ENCODE measurements at regions not wholly inside any gene's neighbourhood (a gene's known extent, or its start where the extent isn't known, plus 50 kb on each side); places are given as distances from the start of the nearest gene placed in this dataset.

DNA sequence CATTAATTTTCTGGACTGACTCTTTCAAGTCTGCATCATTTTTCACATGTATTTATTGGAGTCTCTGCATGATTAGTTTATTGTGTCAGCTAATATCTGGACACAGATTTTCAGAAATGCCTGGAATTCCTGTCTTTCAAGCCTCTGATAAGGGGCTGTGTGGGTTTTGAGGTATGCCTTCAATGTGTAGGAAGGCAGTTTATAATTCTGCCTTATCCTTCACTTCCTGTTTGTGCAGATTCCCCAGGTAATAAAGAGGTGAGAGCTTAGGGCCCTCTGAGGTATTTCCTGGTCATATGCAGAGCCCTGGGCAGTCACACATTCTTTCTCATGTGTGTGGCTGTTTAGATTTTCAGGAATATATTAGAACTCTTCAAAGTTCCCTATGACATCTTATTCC is 79.4 kb upstream of the PRKCQ start:
- TF ChIP-seq, protein P1, sequence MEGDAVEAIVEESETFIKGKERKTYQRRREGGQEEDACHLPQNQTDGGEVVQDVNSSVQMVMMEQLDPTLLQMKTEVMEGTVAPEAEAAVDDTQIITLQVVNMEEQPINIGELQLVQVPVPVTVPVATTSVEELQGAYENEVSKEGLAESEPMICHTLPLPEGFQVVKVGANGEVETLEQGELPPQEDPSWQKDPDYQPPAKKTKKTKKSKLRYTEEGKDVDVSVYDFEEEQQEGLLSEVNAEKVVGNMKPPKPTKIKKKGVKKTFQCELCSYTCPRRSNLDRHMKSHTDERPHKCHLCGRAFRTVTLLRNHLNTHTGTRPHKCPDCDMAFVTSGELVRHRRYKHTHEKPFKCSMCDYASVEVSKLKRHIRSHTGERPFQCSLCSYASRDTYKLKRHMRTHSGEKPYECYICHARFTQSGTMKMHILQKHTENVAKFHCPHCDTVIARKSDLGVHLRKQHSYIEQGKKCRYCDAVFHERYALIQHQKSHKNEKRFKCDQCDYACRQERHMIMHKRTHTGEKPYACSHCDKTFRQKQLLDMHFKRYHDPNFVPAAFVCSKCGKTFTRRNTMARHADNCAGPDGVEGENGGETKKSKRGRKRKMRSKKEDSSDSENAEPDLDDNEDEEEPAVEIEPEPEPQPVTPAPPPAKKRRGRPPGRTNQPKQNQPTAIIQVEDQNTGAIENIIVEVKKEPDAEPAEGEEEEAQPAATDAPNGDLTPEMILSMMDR (IDR thresholded peaks at IDR 0.05) = no peak
- TF ChIP-seq ESRRA (CRISPR knock-in tag; IDR thresholded peaks at IDR 0.05; ENCODE audit: borderline replicate concordance) (no peak), KAT7 (CRISPR knock-in tag; IDR thresholded peaks at IDR 0.05; ENCODE audit: borderline replicate concordance) (no peak)
- TF ChIP-seq, protein P2, sequence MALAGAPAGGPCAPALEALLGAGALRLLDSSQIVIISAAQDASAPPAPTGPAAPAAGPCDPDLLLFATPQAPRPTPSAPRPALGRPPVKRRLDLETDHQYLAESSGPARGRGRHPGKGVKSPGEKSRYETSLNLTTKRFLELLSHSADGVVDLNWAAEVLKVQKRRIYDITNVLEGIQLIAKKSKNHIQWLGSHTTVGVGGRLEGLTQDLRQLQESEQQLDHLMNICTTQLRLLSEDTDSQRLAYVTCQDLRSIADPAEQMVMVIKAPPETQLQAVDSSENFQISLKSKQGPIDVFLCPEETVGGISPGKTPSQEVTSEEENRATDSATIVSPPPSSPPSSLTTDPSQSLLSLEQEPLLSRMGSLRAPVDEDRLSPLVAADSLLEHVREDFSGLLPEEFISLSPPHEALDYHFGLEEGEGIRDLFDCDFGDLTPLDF (CRISPR knock-in tag; IDR thresholded peaks at IDR 0.05) = no peak
- TF ChIP-seq, protein P3, sequence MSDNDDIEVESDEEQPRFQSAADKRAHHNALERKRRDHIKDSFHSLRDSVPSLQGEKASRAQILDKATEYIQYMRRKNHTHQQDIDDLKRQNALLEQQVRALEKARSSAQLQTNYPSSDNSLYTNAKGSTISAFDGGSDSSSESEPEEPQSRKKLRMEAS (CRISPR knock-in tag; IDR thresholded peaks at IDR 0.05) = no peak
